ENCODE measurements at regions not wholly inside any gene's neighbourhood (a gene's known extent, or its start where the extent isn't known, plus 50 kb on each side); places are given as distances from the start of the nearest gene placed in this dataset.
"Not testable (repeated sequence)": the region's sequence is repeated elsewhere in the genome, so short reads cannot be mapped to it uniquely, and the experiment has no call there.

DNA sequence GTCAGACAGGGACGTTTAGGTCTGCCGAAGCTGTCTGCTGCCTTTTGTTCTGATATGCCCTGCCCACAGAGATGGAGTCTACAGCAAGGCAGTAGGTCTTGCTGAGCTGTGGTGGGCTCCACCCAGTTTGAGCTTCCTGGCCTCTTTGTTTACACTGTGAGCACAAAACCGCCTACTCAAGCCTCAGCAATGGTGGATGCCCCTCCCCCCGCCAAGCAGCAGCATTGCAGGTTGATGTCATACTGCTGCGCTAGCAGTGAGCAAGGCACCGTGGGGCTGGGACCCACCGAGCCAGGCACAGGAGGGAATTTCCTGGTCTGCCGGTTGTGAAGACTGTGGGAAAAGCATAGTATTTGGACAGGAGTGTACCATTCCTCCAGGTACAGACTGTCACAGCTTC, 233.1 kb downstream of the ATPSCKMT start:
- not testable (repeated sequence) for TF ChIP-seq POLR2AphosphoS5 (IDR thresholded peaks at IDR 0.05); EZH2 (IDR thresholded peaks at IDR 0.05; ENCODE audit: borderline replicate concordance, insufficient read depth, low read length, poor library complexity, severe bottlenecking); RAD21 (conservative IDR thresholded peaks at IDR 0.05); MXI1 (conservative IDR thresholded peaks at IDR 0.05; ENCODE audit: poor library complexity, severe bottlenecking); EP300 (conservative IDR thresholded peaks at IDR 0.05; ENCODE audit: poor library complexity, severe bottlenecking)
- TF ChIP-seq, protein P1, sequence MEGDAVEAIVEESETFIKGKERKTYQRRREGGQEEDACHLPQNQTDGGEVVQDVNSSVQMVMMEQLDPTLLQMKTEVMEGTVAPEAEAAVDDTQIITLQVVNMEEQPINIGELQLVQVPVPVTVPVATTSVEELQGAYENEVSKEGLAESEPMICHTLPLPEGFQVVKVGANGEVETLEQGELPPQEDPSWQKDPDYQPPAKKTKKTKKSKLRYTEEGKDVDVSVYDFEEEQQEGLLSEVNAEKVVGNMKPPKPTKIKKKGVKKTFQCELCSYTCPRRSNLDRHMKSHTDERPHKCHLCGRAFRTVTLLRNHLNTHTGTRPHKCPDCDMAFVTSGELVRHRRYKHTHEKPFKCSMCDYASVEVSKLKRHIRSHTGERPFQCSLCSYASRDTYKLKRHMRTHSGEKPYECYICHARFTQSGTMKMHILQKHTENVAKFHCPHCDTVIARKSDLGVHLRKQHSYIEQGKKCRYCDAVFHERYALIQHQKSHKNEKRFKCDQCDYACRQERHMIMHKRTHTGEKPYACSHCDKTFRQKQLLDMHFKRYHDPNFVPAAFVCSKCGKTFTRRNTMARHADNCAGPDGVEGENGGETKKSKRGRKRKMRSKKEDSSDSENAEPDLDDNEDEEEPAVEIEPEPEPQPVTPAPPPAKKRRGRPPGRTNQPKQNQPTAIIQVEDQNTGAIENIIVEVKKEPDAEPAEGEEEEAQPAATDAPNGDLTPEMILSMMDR (IDR thresholded peaks at IDR 0.05; ENCODE audit: poor library complexity, severe bottlenecking), result not testable (repeated sequence)

All from neural cell (in vitro differentiated cells).